ENCODE measurements at regions not wholly inside any gene's neighbourhood (a gene's known extent, or its start where the extent isn't known, plus 50 kb on each side); places are given as distances from the start of the nearest gene placed in this dataset.
"Not testable (repeated sequence)": the region's sequence is repeated elsewhere in the genome, so short reads cannot be mapped to it uniquely, and the experiment has no call there.

DNA sequence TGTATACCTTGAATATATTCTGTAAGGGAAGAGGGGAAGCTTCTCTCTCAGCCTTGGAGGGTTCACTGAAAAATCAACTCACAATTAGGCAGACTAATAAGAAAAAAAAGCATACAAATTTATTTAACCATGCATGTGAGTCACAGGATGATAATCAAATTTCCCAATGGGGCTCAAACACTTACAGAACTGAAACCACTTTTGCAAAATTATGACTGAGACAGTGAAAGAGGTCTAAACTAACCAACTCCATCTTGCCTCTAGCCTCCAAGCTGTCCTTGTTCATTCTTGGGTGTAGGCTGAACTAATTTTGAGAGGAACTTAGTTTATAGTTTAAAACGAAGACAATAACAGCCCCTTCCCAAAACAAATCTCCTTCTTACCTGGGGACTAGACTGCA lies 618.3 kb upstream of the AUTS2 start:
- intact Hi-C loops (cut with DNase I): no loop called here

DNA sequence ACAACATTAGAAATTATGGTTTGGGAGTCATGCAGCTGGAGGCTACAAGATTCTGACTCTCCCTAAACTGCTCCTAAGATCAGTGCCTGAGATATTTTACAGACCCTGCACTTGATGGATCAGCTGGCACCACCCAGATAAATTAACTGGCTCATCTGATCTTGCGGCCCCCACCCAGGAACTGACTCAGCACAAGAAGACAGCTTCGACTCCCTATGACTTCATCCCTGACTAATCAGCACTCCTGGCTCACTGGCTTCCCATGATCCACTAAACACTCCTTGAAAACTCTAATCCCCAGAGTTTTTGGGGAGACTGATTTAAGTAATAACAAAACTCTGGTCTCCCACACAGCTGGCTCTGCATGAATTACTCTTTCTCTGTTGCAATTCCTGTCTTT lies 617.8 kb upstream of the AUTS2 start:
- intact Hi-C loops (cut with DNase I); H3K27me3 ChIP-seq; DNase-seq; H3K27ac ChIP-seq; ATAC-seq; H3K36me3 ChIP-seq; H3K4me1 ChIP-seq; H3K4me3 ChIP-seq: not testable (repeated sequence)
- peaks cover 0 to 14% of the 10 kb centered on the region in 2 donors for H3K9me3 ChIP-seq

More for the DNA sequence above, 618.3 kb upstream of the AUTS2 start:
- TF ChIP-seq, protein P1, sequence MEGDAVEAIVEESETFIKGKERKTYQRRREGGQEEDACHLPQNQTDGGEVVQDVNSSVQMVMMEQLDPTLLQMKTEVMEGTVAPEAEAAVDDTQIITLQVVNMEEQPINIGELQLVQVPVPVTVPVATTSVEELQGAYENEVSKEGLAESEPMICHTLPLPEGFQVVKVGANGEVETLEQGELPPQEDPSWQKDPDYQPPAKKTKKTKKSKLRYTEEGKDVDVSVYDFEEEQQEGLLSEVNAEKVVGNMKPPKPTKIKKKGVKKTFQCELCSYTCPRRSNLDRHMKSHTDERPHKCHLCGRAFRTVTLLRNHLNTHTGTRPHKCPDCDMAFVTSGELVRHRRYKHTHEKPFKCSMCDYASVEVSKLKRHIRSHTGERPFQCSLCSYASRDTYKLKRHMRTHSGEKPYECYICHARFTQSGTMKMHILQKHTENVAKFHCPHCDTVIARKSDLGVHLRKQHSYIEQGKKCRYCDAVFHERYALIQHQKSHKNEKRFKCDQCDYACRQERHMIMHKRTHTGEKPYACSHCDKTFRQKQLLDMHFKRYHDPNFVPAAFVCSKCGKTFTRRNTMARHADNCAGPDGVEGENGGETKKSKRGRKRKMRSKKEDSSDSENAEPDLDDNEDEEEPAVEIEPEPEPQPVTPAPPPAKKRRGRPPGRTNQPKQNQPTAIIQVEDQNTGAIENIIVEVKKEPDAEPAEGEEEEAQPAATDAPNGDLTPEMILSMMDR (IDR thresholded peaks at IDR 0.05): no peak
- Histone ChIP-seq H3K4me3 (no peak overlapping the region), H3K4me1 (no peaks in the 10 kb centered on the region), H3K27me3 (no peaks in the 10 kb centered on the region), H3K27ac (no peak overlapping the region), H3K9me3 (peaks cover 0 to 14% of the 10 kb centered on the region in 2 donors), H3K36me3 (no peaks in the 10 kb centered on the region)
- ATAC-seq (no peak), DNase-seq (no peak)

DNA sequence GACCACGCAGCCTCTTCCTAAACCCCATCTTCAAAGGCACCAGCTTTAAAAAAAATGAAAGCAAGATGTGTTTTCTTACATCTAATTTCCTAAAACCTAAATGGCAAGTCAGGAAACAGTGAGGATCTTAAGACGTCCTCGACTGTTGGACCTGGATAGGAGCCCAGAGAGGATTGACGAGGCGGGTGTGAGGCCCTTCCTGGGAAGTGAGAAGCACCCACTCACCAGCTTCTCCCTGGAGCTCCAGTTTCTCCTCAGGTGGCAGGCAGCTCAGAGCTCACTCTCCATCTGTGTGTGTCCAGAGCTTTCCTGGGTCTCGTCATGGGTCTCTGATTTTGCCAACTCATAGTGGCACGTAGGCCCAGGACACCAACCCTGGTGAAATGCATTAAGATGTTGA lies 614.0 kb upstream of the AUTS2 start:
- DNase-seq: peak in 1 of 4 donors; percentile 4
- Histone ChIP-seq H3K27me3 (no peaks in the 10 kb centered on the region), H3K36me3 (no peaks in the 10 kb centered on the region), H3K27ac (no peak overlapping the region), H3K4me1 (no peaks in the 10 kb centered on the region), H3K4me3 (no peak overlapping the region), H3K9me3 (peaks cover 0 to 28% of the 10 kb centered on the region in 2 donors)
- TF ChIP-seq, protein P1 (IDR thresholded peaks at IDR 0.05): no peak
- no peak for ATAC-seq
- intact Hi-C loops (cut with DNase I): no loop called here

DNA sequence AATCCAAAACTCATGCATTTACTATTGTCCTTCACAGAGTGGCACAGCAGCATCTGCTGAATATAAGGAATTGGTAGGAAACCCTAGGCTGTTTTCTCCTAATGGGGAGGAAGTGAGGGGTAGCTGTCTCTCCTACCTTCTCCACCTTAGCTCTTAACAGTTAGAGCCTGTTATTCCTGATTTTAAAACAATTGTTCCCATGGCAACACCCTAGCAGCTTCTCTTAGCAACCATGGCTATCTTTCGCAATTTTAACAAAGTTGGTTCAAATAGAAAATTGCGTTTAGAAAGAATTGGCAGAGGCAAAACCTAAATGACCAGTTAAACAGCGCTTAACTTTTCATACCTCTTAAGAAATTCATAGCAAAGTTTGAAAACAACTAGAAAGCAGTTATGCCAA lies 603.4 kb upstream of the AUTS2 start:
- TF ChIP-seq, protein P1 (IDR thresholded peaks at IDR 0.05): no peak
- Histone ChIP-seq H3K36me3 (no peaks in the 10 kb centered on the region), H3K9me3 (peaks cover 0 to 20% of the 10 kb centered on the region in 2 donors), H3K27me3 (no peaks in the 10 kb centered on the region), H3K4me3 (no peak overlapping the region), H3K27ac (no peak overlapping the region), H3K4me1 (no peaks in the 10 kb centered on the region)
- ATAC-seq (no peak), DNase-seq (peak in 2 of 4 donors; percentile 4 to 21)
- intact Hi-C loops (cut with DNase I): no loop called here

DNA sequence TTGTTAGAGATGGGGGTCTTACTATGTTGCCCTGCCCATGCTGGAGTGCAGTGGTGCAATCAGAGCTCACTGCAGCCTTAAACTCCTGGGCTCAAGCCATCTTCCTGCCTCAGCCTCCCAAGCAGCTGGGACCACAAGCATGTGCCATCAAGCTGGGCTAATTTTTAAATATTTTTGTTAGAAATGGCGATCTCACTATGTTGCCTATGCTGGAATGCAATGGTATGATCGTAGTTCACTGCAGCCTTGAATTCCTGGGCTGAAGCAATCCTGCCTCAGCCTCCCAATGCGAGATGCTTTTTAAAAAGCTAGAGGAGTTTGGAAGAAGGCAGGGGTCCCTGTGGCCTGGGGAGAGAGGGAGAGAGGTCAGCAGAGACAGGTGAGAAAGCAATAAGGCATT lies 600.1 kb upstream of the AUTS2 start:
- no peak overlapping the region for H3K4me3 ChIP-seq
- ATAC-seq (no peak), DNase-seq (no peak)
- H3K27me3 ChIP-seq: no peaks in the 10 kb centered on the region
- H3K36me3 ChIP-seq: no peaks in the 10 kb centered on the region
- TF ChIP-seq, protein P1 (IDR thresholded peaks at IDR 0.05): no peak
- peaks cover 0 to 50% of the 10 kb centered on the region in 2 donors for H3K9me3 ChIP-seq
- H3K4me1 ChIP-seq: no peaks in the 10 kb centered on the region
- intact Hi-C loops (cut with DNase I): no loop called here
- H3K27ac ChIP-seq: no peak overlapping the region

DNA sequence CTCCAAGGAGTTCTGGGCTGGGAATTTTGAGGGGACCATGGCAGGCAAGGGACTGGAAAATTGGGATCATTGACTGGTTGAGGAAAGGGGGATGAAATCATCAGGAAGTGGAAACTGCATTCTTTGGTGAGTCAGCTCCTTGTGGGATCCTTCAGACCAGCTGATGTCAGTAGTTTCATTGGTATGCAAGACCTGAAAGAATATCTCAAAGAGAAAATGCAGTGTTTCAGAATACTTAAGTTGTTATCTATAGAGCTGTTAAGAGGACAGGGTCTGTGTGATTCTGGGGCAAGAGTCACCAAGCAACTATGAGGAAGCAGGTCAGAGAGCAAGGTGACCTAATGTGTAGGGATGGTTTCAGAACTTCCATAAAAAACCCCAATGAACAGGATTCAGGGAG lies 595.9 kb upstream of the AUTS2 start:
- ATAC-seq (peak; percentile 26), DNase-seq (no peak)
- no peaks in the 10 kb centered on the region for H3K4me1 ChIP-seq
- H3K27me3 ChIP-seq: no peaks in the 10 kb centered on the region
- TF ChIP-seq, protein P1 (IDR thresholded peaks at IDR 0.05): no peak
- H3K36me3 ChIP-seq: no peaks in the 10 kb centered on the region
- H3K9me3 ChIP-seq: peaks cover 0 to 46% of the 10 kb centered on the region in 2 donors
- no peak overlapping the region for H3K27ac ChIP-seq
- no peak overlapping the region for H3K4me3 ChIP-seq
- intact Hi-C loops (cut with DNase I): no loop called here
